Spleen (tissue), 11 donors: ENCODE measurements at regions not wholly inside any gene's neighbourhood (a gene's known extent, or its start where the extent isn't known, plus 50 kb on each side); places are given as distances from the start of the nearest gene placed in this dataset.

Experiments
- DNase-seq: peaks from one replicate; pipeline ENCODE4 v3.0.0-alpha.2; 2020
- H3K27ac ChIP-seq, 8 donors: fragments of 200-600 bp; sonication (generic) in 7 of 8; 1 replicate in 4 of 8; 2 replicates in 4 of 8; pipeline versions ENCODE4 v1.5.0 to v1.8.0; 2016 to 2021; ENCODE audit warnings: inconsistent platforms in 4 of 8, mild to moderate bottlenecking in 4 of 8, moderate library complexity in 1 of 8
- H3K27me3 ChIP-seq, 7 donors: fragments of 200-600 bp; sonication (generic) in 6 of 7; replicated peaks in 1 of 7; 1 replicate in 4 of 7; 2 replicates in 3 of 7; pipeline versions ENCODE4 v1.5.0 to v1.8.0; 2016 to 2021; ENCODE audit warnings: inconsistent platforms in 3 of 7, mild to moderate bottlenecking in 1 of 7
- H3K36me3 ChIP-seq, 6 donors: fragments of 200-600 bp; sonication (generic) in 5 of 6; 1 replicate in 4 of 6; 2 replicates in 2 of 6; pipeline versions ENCODE4 v1.5.0 to v1.8.0; 2016 to 2021; ENCODE audit warnings: inconsistent platforms in 2 of 6
- H3K4me1 ChIP-seq, 6 donors: fragments of 200-600 bp; sonication (generic) in 5 of 6; 1 replicate in 3 of 6; 2 replicates in 3 of 6; pipeline versions ENCODE4 v1.5.0 to v1.8.0; 2016 to 2021; ENCODE audit warnings: inconsistent platforms in 3 of 6
- H3K4me3 ChIP-seq, 8 donors: fragments of 200-600 bp; sonication (generic) in 7 of 8; 1 replicate in 4 of 8; 2 replicates in 4 of 8; pipeline versions ENCODE4 v1.5.0 to v1.8.0; 2016 to 2021; ENCODE audit warnings: inconsistent platforms in 4 of 8, mild to moderate bottlenecking in 4 of 8, moderate library complexity in 2 of 8
- H3K9me3 ChIP-seq, 8 donors: fragments of 200-600 bp; sonication (generic) in 7 of 8; 1 replicate in 4 of 8; 2 replicates in 4 of 8; pipeline versions ENCODE4 v1.5.0 to v1.8.0; 2016 to 2021; ENCODE audit warnings: inconsistent platforms in 4 of 8
- CTCF ChIP-seq, 11 experiments: fragments of 200-600 bp in 7 of 11; fragments of 450-650 bp in 4 of 11; sonication (generic) in 4 of 11; IDR thresholded peaks in 8 of 11; conservative IDR thresholded peaks in 3 of 11; 1 replicate in 7 of 11; 2 replicates in 4 of 11; pipeline versions ENCODE4 v1.4.0 to v1.8.0; 2016 to 2021; ENCODE audit warnings: antibody characterized with exemption in 11 of 11, inconsistent platforms in 4 of 11, mild to moderate bottlenecking in 1 of 11
- POLR2A ChIP-seq, 3 donors: fragments of 450-650 bp; IDR thresholded peaks; one replicate each; pipeline ENCODE4 v1.5.1; 2017; ENCODE audit warnings: antibody characterized with exemption in 3 of 3, mild to moderate bottlenecking in 1 of 3
- POLR2AphosphoS5 ChIP-seq, 3 donors: sonication (generic); formaldehyde crosslinking; IDR thresholded peaks; one replicate each; pipeline ENCODE4 v1.5.1; 2017; ENCODE audit warnings: antibody characterized with exemption in 3 of 3
- WGBS, 5 donors: extraction: QIAGEN DNeasy Blood & Tissue Kit in 3 of 5; methylation state at CpG; one replicate each; pipeline versions ENCODE4 v1.1.5 to v1.1.7; 2013 to 2018; 5-methylcytosine and 5-hydroxymethylcytosine counted together
- intact Hi-C: fragments of 100-400 bp; cut with DNase I; formaldehyde crosslinking; loops from one replicate; pipeline ENCODE4 v1.15.0; 2023; ENCODE audit warnings: low total_unique reads
- donor health status: healthy with polysubstance abuse.
- donor health status: DM: no; HTN: no; CAD: no; lungs with moderate emphysema.
- donor health status: DM: no; HTN: no; CAD: no.
- donor health status: Bipolar disorder and iron deficiency.
- donor health status: healthy.
- donor health status: DM: no; HTN: no; CAD: no.
- donor health status: DM: yes; HTN: yes; CAD: no.

- intact Hi-C loops: no loop called here
- H3K36me3 ChIP-seq: no peaks in the 10 kb centered on the region
- no peak for TF ChIP-seq CTCF (IDR thresholded peaks at IDR 0.05 in 8 of 11, conservative IDR thresholded peaks at IDR 0.05 in 3 of 11)
- TF ChIP-seq POLR2A (IDR thresholded peaks at IDR 0.05): no peak
- no peak for TF ChIP-seq POLR2AphosphoS5 (IDR thresholded peaks at IDR 0.05)
- peaks cover 0 to 12% (median 0%) of the 10 kb centered on the region in 6 donors for H3K4me1 ChIP-seq
- no peak for DNase-seq
- no peak overlapping the region for H3K4me3 ChIP-seq
- H3K27me3 ChIP-seq: no peaks in the 10 kb centered on the region
- 29 to 42% (median 41%) methylated on average over 2 of the region's 2 CpGs for WGBS, 5 donors
- no peaks in the 10 kb centered on the region for H3K9me3 ChIP-seq
- H3K27ac ChIP-seq: no peak overlapping the region
These were observed 60.4 kb upstream of the TMEM252 start for GRCh38 chr9:68601081-68601480.

GRCh38 chr9:68603371-68603770, 62.7 kb upstream of the TMEM252 start:
- intact Hi-C loops: no loop called here
- Histone ChIP-seq H3K36me3 (no peaks in the 10 kb centered on the region), H3K4me1 (no peaks in the 10 kb centered on the region), H3K4me3 (no peak overlapping the region), H3K27me3 (no peaks in the 10 kb centered on the region), H3K9me3 (no peaks in the 10 kb centered on the region), H3K27ac (no peak overlapping the region)
- TF ChIP-seq CTCF (IDR thresholded peaks at IDR 0.05 in 8 of 11, conservative IDR thresholded peaks at IDR 0.05 in 3 of 11): no peak
- no peak for TF ChIP-seq POLR2A (IDR thresholded peaks at IDR 0.05)
- no peak for TF ChIP-seq POLR2AphosphoS5 (IDR thresholded peaks at IDR 0.05)
- no peak for DNase-seq
- WGBS, 5 donors: 75 to 93% (median 86%) methylated on average over 2 of the region's 2 CpGs

GRCh38 chr9:68608763-68609162, 68.1 kb upstream of the TMEM252 start:
- intact Hi-C loops: no loop called here
- DNase-seq: no peak
- TF ChIP-seq POLR2A (IDR thresholded peaks at IDR 0.05) (no peak), CTCF (IDR thresholded peaks at IDR 0.05 in 8 of 11, conservative IDR thresholded peaks at IDR 0.05 in 3 of 11) (no peak), POLR2AphosphoS5 (IDR thresholded peaks at IDR 0.05) (no peak)

GRCh38 chr9:68609901-68610415, 69.3 kb upstream of the TMEM252 start:
- intact Hi-C loops: no loop called here
- Histone ChIP-seq H3K4me1 (no peaks in the 10 kb centered on the region), H3K27me3 (no peaks in the 10 kb centered on the region), H3K27ac (no peak overlapping the region), H3K36me3 (no peaks in the 10 kb centered on the region), H3K9me3 (peaks cover 0 to 6% (median 5%) of the 10 kb centered on the region in 8 donors), H3K4me3 (no peak overlapping the region)
- 85 to 93% (median 87%) methylated on average over 7 of the region's 7 CpGs for whole genome bisulfite sequencing, 5 donors
- no peak for DNase-seq
- TF ChIP-seq CTCF (IDR thresholded peaks at IDR 0.05 in 8 of 11, conservative IDR thresholded peaks at IDR 0.05 in 3 of 11) (no peak), POLR2A (IDR thresholded peaks at IDR 0.05) (no peak), POLR2AphosphoS5 (IDR thresholded peaks at IDR 0.05) (no peak)

More at GRCh38 chr9:68608763-68609162, 68.1 kb upstream of the TMEM252 start:
- H3K36me3 ChIP-seq: no peaks in the 10 kb centered on the region
- no peak overlapping the region for H3K27ac ChIP-seq
- WGBS, 5 donors: 86 to 91% (median 87%) methylated on average over 17 of the region's 17 CpGs
- H3K4me3 ChIP-seq: no peak overlapping the region
- H3K4me1 ChIP-seq: no peaks in the 10 kb centered on the region
- no peaks in the 10 kb centered on the region for H3K9me3 ChIP-seq
- H3K27me3 ChIP-seq: no peaks in the 10 kb centered on the region
